Mesothelial cell of epicardium (in vitro differentiated cells): ENCODE measurements at regions not wholly inside any gene's neighbourhood (a gene's known extent, or its start where the extent isn't known, plus 50 kb on each side); places are given as distances from the start of the nearest gene placed in this dataset.

ENCODE experiments used
- DNase-seq, 2 experiments: peaks; one replicate each; pipeline ENCODE4 v3.0.0; 2021; ENCODE audit warnings: low spot score in 2 of 2; ENCODE audit not compliant: unreplicated experiment in 2 of 2
- H3K27ac Mint-ChIP-seq: 2 replicates; pipeline ENCODE4 v1.8.0; 2021; ENCODE audit warnings: mixed read lengths
- H3K27me3 Mint-ChIP-seq: 2 replicates; pipeline ENCODE4 v1.8.0; 2021; ENCODE audit warnings: low read depth, mixed read lengths
- H3K36me3 Mint-ChIP-seq: 2 replicates; pipeline ENCODE4 v1.8.0; 2021; ENCODE audit warnings: mixed read lengths
- H3K4me1 Mint-ChIP-seq: 2 replicates; pipeline ENCODE4 v1.8.0; 2021; ENCODE audit warnings: mixed read lengths
- H3K4me3 Mint-ChIP-seq: 2 replicates; pipeline ENCODE4 v1.8.0; 2021; ENCODE audit warnings: mild to moderate bottlenecking, moderate library complexity, mixed read lengths
- H3K9me3 Mint-ChIP-seq: 2 replicates; pipeline ENCODE4 v1.8.0; 2021; ENCODE audit warnings: mixed read lengths
- CTCF ChIP-seq: fragments of 200-600 bp; sonication (generic); IDR thresholded peaks from one replicate; pipeline ENCODE4 v1.5.0; 2021; ENCODE audit warnings: antibody characterized with exemption; ENCODE audit not compliant: unreplicated experiment

- peaks cover 59% of the 10 kb centered on the region for H3K27me3 Mint-ChIP-seq
- H3K4me1 Mint-ChIP-seq, result no peaks in the 10 kb centered on the region
- no peaks in the 10 kb centered on the region for H3K9me3 Mint-ChIP-seq
- H3K27ac Mint-ChIP-seq, result no peak overlapping the region
- no peaks in the 10 kb centered on the region for H3K36me3 Mint-ChIP-seq
- no peak for TF ChIP-seq CTCF
- no peak for DNase-seq
- no peak overlapping the region for H3K4me3 Mint-ChIP-seq
Measured at GRCh38 chr4:4913628-4914027, 54.2 kb downstream of the MSX1 start.

- TF ChIP-seq CTCF, result no peak
- H3K27ac Mint-ChIP-seq, result no peak overlapping the region
- no peak for DNase-seq
- H3K4me3 Mint-ChIP-seq, result no peak overlapping the region
- H3K27me3 Mint-ChIP-seq, result peaks cover 53% of the 10 kb centered on the region
- H3K4me1 Mint-ChIP-seq, result no peaks in the 10 kb centered on the region
- H3K36me3 Mint-ChIP-seq, result no peaks in the 10 kb centered on the region
- no peaks in the 10 kb centered on the region for H3K9me3 Mint-ChIP-seq
Measured at GRCh38 chr4:4914059-4914820, 54.8 kb downstream of the MSX1 start.

GRCh38 chr4:4914965-4915845 is 55.7 kb downstream of the MSX1 start:
- Mint-ChIP-seq H3K4me1 (no peaks in the 10 kb centered on the region), H3K9me3 (no peaks in the 10 kb centered on the region), H3K36me3 (no peaks in the 10 kb centered on the region), H3K27me3 (peaks cover 45% of the 10 kb centered on the region), H3K27ac (no peak overlapping the region), H3K4me3 (no peak overlapping the region)
- DNase-seq, result no peak
- no peak for TF ChIP-seq CTCF

GRCh38 chr4:4918067-4918466 is 58.6 kb downstream of the MSX1 start:
- Mint-ChIP-seq H3K4me1 (no peaks in the 10 kb centered on the region), H3K27ac (no peak overlapping the region), H3K27me3 (peaks cover 61% of the 10 kb centered on the region), H3K4me3 (no peak overlapping the region), H3K9me3 (no peaks in the 10 kb centered on the region), H3K36me3 (no peaks in the 10 kb centered on the region)
- TF ChIP-seq CTCF, result no peak
- DNase-seq, result no peak

GRCh38 chr4:4919927-4920326 is 60.5 kb downstream of the MSX1 start:
- no peaks in the 10 kb centered on the region for H3K9me3 Mint-ChIP-seq
- H3K27me3 Mint-ChIP-seq, result peaks cover 54% of the 10 kb centered on the region
- H3K36me3 Mint-ChIP-seq, result no peaks in the 10 kb centered on the region
- H3K4me1 Mint-ChIP-seq, result no peaks in the 10 kb centered on the region
- TF ChIP-seq CTCF, result no peak
- no peak overlapping the region for H3K4me3 Mint-ChIP-seq
- DNase-seq, result no peak
- no peak overlapping the region for H3K27ac Mint-ChIP-seq
